Astrocyte (in vitro differentiated cells and primary cell): ENCODE measurements at regions not wholly inside any gene's neighbourhood (a gene's known extent, or its start where the extent isn't known, plus 50 kb on each side); places are given as distances from the start of the nearest gene placed in this dataset.
A peak's percentile ranks its signal among the peaks of the same experiment; 100 is the strongest.

Experiments used
- DNase-seq: peaks from one replicate; pipeline ENCODE4 v3.0.0-alpha.2; 2010; ENCODE audit warnings: low read depth
- FAIRE-seq: peaks from 2 replicates; lab custom pipeline; 2011; peaks lifted over from hg19 to GRCh38; lab: Jason Lieb, UNC
- H2AFZ ChIP-seq: 2 replicates; pipeline ENCODE4 v1.6.0; 2012; ENCODE audit warnings: low read depth, low read length, inconsistent platforms
- H3K27ac ChIP-seq: 2 replicates; pipeline ENCODE4 v1.5.1; 2011; ENCODE audit warnings: low read depth, low read length, inconsistent platforms
- H3K27me3 ChIP-seq: 2 replicates; pipeline ENCODE4 v1.6.0; 2011; ENCODE audit warnings: low read length, inconsistent platforms; ENCODE audit not compliant: insufficient read depth
- H3K36me3 ChIP-seq: 2 replicates; pipeline ENCODE4 v1.5.1; 2011; ENCODE audit warnings: low read length, inconsistent platforms; ENCODE audit not compliant: insufficient read depth
- H3K4me1 ChIP-seq: 2 replicates; pipeline ENCODE4 v1.5.1; 2011; ENCODE audit warnings: low read length, inconsistent platforms; ENCODE audit not compliant: insufficient read depth
- H3K4me2 ChIP-seq: 2 replicates; pipeline ENCODE4 v1.6.0; 2012; ENCODE audit warnings: low read length, inconsistent platforms
- H3K4me3 ChIP-seq: 2 replicates; pipeline ENCODE4 v1.5.1; 2011; ENCODE audit warnings: low read depth, mild to moderate bottlenecking, low read length, inconsistent platforms; ENCODE audit not compliant: insufficient read depth
- H3K79me2 ChIP-seq: 2 replicates; pipeline ENCODE4 v1.6.0; 2012; ENCODE audit warnings: mild to moderate bottlenecking, low read length, inconsistent platforms; ENCODE audit not compliant: insufficient read depth
- H3K9ac ChIP-seq: 2 replicates; pipeline ENCODE4 v1.6.0; 2012; ENCODE audit warnings: mild to moderate bottlenecking, low read length, inconsistent platforms
- H3K9me3 ChIP-seq: 2 replicates; pipeline ENCODE4 v1.5.1; 2012; ENCODE audit warnings: low read depth, mild to moderate bottlenecking, low read length, inconsistent platforms; ENCODE audit not compliant: insufficient read depth
- H4K20me1 ChIP-seq: 2 replicates; pipeline ENCODE4 v1.6.0; 2012; ENCODE audit warnings: low read length, inconsistent platforms; ENCODE audit not compliant: insufficient read depth
- H3K27ac Mint-ChIP-seq: one replicate; pipeline ENCODE4 v1.8.0; 2021; ENCODE audit warnings: mild to moderate bottlenecking, mixed read lengths; ENCODE audit not compliant: unreplicated experiment
- H3K27me3 Mint-ChIP-seq: one replicate; pipeline ENCODE4 v1.8.0; 2021; ENCODE audit warnings: low read depth, mixed read lengths; ENCODE audit not compliant: unreplicated experiment
- H3K36me3 Mint-ChIP-seq: one replicate; pipeline ENCODE4 v1.8.0; 2021; ENCODE audit warnings: low read depth, mixed read lengths; ENCODE audit not compliant: unreplicated experiment
- H3K4me1 Mint-ChIP-seq: one replicate; pipeline ENCODE4 v1.8.0; 2021; ENCODE audit warnings: low read depth, mixed read lengths; ENCODE audit not compliant: unreplicated experiment
- H3K4me3 Mint-ChIP-seq: one replicate; pipeline ENCODE4 v1.8.0; 2021; ENCODE audit warnings: mild to moderate bottlenecking, moderate library complexity, mixed read lengths; ENCODE audit not compliant: unreplicated experiment
- H3K9me3 Mint-ChIP-seq: one replicate; pipeline ENCODE4 v1.8.0; 2021; ENCODE audit warnings: mild to moderate bottlenecking, mixed read lengths; ENCODE audit not compliant: unreplicated experiment
- EZH2 ChIP-seq: IDR thresholded peaks from 2 replicates; pipeline ENCODE4 v1.6.1; 2012; ENCODE audit warnings: mild to moderate bottlenecking, low read length, inconsistent platforms; ENCODE audit not compliant: insufficient read depth
- TF ChIP-seq, protein P1 (sequence below): IDR thresholded peaks from 2 replicates; pipeline ENCODE4 v1.5.1; 2011; ENCODE audit warnings: low read depth, mild to moderate bottlenecking, inconsistent platforms, low read length, moderate library complexity; ENCODE audit not compliant: insufficient read depth

GRCh38 chr2:64850642-64851041, 138.6 kb upstream of the SLC1A4 start:
- H3K9me3 ChIP-seq: no peaks in the 10 kb centered on the region
- H3K27ac ChIP-seq: no peak overlapping the region
- H3K9me3 Mint-ChIP-seq: peaks cover 2% of the 10 kb centered on the region
- DNase-seq: no peak
- no peak overlapping the region for H3K4me3 ChIP-seq
- peaks cover 10% of the 10 kb centered on the region for H3K27me3 Mint-ChIP-seq
- FAIRE-seq: no peak
- no peaks in the 10 kb centered on the region for H3K36me3 ChIP-seq
- no peaks in the 10 kb centered on the region for H3K36me3 Mint-ChIP-seq
- no peak overlapping the region for H3K4me2 ChIP-seq
- H3K79me2 ChIP-seq: no peaks in the 10 kb centered on the region
- H2AFZ ChIP-seq: no peak overlapping the region
- no peak overlapping the region for H3K9ac ChIP-seq
- TF ChIP-seq, protein P1, sequence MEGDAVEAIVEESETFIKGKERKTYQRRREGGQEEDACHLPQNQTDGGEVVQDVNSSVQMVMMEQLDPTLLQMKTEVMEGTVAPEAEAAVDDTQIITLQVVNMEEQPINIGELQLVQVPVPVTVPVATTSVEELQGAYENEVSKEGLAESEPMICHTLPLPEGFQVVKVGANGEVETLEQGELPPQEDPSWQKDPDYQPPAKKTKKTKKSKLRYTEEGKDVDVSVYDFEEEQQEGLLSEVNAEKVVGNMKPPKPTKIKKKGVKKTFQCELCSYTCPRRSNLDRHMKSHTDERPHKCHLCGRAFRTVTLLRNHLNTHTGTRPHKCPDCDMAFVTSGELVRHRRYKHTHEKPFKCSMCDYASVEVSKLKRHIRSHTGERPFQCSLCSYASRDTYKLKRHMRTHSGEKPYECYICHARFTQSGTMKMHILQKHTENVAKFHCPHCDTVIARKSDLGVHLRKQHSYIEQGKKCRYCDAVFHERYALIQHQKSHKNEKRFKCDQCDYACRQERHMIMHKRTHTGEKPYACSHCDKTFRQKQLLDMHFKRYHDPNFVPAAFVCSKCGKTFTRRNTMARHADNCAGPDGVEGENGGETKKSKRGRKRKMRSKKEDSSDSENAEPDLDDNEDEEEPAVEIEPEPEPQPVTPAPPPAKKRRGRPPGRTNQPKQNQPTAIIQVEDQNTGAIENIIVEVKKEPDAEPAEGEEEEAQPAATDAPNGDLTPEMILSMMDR: no peak
- no peak for TF ChIP-seq EZH2
- H3K4me3 Mint-ChIP-seq: no peak overlapping the region
- H4K20me1 ChIP-seq: no peaks in the 10 kb centered on the region
- H3K27ac Mint-ChIP-seq: no peak overlapping the region
- H3K4me1 Mint-ChIP-seq: peaks cover 5% of the 10 kb centered on the region
- H3K27me3 ChIP-seq: no peaks in the 10 kb centered on the region
- no peaks in the 10 kb centered on the region for H3K4me1 ChIP-seq

DNA sequence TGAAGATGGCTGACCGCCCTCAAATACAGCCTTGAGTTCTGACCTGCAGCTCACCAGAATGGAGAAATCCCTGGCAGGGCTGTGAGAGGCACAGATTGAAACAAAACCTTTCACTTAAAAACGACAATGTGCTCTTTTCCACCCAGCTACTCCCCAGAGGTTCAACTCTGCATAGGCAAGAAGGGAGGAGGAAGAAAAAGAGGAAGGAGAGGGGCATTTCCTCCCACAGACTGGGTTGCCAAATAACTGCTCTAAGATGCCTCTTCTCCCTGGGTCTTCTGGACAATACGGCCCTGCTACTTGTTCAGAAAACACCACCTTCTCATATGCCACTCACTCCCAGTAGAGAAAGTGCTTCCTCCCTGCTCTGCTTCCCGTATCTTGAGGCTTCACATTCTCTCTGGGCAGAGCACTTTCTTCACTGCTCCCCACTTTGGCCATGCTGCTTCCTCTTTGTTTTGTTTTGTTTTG, 136.4 kb upstream of the SLC1A4 start:
- Histone ChIP-seq H3K4me2 (no peak overlapping the region), H3K36me3 (no peaks in the 10 kb centered on the region), H3K4me1 (peaks cover 4% of the 10 kb centered on the region), H4K20me1 (no peaks in the 10 kb centered on the region), H3K9ac (no peak overlapping the region), H3K79me2 (no peaks in the 10 kb centered on the region), H3K4me3 (no peak overlapping the region), H2AFZ (peak overlapping the region; percentile 5), H3K27me3 (no peaks in the 10 kb centered on the region), H3K27ac (no peak overlapping the region), H3K9me3 (no peaks in the 10 kb centered on the region)
- Mint-ChIP-seq H3K27ac (no peak overlapping the region), H3K4me3 (no peak overlapping the region), H3K36me3 (no peaks in the 10 kb centered on the region), H3K9me3 (no peaks in the 10 kb centered on the region), H3K27me3 (peaks cover 6% of the 10 kb centered on the region), H3K4me1 (peaks cover 8% of the 10 kb centered on the region)
- DNase-seq (no peak), FAIRE-seq (no peak)
- TF ChIP-seq EZH2: no peak
- TF ChIP-seq, protein P1: no peak

DNA sequence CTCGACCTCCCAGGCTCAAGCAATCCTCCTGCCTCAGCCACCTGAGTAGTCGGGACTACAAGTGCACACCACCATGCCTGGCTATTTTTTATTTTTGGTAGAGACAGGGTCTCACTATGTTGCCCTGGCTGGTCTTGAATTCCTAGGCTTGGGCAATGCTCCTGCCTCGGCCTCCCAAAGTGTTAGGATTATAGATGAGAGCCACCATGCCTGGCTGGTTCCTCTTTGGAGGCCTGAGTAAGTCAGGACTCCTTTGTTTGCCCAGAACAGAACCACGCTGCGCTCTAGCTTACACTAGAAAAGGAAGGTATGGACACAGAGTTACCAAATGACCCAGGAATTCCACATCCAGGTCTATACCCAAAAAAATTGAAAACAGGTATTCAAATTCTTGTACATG, 135.9 kb upstream of the SLC1A4 start:
- TF ChIP-seq, protein P1: no peak
- no peak for TF ChIP-seq EZH2
- no peaks in the 10 kb centered on the region for H3K36me3 ChIP-seq
- Mint-ChIP-seq H3K9me3 (no peaks in the 10 kb centered on the region), H3K27me3 (peaks cover 6% of the 10 kb centered on the region), H3K27ac (no peak overlapping the region), H3K4me3 (no peak overlapping the region), H3K36me3 (no peaks in the 10 kb centered on the region), H3K4me1 (peaks cover 12% of the 10 kb centered on the region)
- no peaks in the 10 kb centered on the region for H4K20me1 ChIP-seq
- H3K4me3 ChIP-seq: no peak overlapping the region
- no peak overlapping the region for H2AFZ ChIP-seq
- no peaks in the 10 kb centered on the region for H3K79me2 ChIP-seq
- H3K9ac ChIP-seq: no peak overlapping the region
- DNase-seq (no peak), FAIRE-seq (no peak)
- H3K27ac ChIP-seq: no peak overlapping the region
- no peaks in the 10 kb centered on the region for H3K9me3 ChIP-seq
- no peak overlapping the region for H3K4me2 ChIP-seq
- H3K4me1 ChIP-seq: peaks cover 9% of the 10 kb centered on the region
- no peaks in the 10 kb centered on the region for H3K27me3 ChIP-seq
